Stimulated activated CD8-positive, alpha-beta memory T cell treated with anti-CD3 and anti-CD28 coated beads, Interleukin-7, amount 100 ng/mL, for 24 hours (primary cell): ENCODE measurements at regions not wholly inside any gene's neighbourhood (a gene's known extent, or its start where the extent isn't known, plus 50 kb on each side); places are given as distances from the start of the nearest gene placed in this dataset.
"Not testable (repeated sequence)": the region's sequence is repeated elsewhere in the genome, so short reads cannot be mapped to it uniquely, and the experiment has no call there.

Experiments
- DNase-seq: peaks from one replicate; pipeline ENCODE4 v3.0.0-alpha.2; 2020; ENCODE audit warnings: low read depth

DNA sequence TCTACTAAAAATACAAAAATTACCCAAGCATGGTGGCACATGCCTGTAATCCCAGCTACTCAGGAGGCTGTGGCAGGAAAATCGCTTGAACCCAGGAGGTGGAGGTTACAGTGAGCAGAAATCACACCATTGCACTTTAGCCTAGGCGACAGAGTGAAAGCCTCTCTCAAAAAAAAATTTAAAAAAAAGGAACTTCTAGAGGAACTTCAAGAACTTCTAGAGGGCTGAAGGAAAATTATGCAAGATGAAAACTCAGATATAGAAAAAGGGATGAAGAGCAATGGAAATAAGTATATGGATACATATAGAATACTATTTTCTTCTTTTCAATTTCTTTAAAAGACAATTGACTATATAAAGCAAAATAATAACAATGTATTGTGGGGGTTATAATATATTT lies 51.2 kb upstream of the PRR5 start:
- no peak for DNase-seq

DNA sequence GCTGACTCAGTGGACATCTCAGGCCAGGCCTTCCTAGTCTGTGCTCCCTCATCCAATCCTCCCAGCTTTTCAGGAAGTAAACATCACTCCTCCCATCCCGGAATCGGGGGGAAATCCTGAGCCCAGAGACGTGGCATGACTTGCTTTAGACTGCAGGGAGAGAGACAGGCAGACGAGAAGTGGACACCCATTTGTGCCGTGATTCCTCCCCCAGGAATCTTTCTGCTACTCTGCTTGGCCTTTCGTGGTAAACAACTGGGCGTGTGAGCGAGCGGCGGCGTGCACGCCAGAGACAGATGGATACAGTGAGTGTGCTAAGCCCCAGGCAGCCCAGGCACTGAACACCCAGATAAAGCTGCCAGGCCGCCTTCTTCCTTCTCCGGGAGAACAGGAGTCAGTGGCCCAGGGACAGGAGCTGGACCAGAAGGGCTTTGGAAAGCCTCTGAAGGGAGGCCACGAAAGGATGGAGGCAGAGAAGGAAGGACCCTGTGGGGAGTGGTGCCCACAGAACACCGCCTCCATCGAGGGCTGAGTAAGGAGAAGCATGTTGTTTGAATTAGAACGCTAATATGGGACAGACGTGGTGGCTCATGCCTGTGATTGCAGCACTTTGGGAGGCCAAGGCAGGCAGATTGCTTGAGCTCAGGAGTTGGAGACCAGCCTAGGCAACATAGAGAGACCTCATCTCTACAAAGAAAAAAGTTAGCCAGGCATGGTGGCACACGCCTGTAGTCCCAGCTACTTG lies 53.0 kb upstream of the PRR5 start:
- no peak for DNase-seq

DNA sequence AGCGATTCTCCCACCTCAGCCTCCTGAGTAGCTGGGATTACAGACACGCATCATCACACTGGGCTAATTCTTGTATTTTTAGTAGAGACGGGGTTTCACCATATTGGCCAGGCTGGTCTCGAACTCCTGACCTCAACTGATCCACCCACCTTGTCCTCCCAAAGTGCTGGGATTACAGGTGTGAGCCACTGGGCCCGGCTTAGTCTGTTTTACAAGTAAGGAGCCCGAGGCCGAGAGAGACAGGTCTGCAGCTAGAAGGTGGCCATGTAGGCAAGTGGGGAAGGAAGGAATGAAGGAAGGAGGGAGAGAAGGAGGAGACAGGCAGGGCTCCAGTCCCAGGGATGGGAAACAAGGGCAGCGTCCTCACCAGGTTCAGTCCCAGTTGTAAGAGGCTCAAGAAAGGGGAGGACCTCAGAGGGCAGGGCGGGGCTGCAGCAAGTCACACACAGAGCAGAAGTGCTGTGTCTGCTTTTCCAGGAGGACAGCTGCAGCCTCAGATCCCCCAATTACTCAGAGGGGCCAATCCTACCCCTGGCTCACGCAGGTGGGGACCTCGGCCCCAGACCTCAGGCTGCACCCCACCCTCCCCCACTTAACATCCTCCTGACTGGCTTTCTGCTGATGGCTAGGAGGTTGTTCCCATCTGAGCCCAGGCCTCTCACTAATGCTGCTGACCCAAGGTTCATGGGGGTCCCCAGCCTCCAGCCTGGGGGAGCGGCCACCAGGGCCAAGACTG lies 53.8 kb upstream of the PRR5 start:
- DNase-seq = no peak

DNA sequence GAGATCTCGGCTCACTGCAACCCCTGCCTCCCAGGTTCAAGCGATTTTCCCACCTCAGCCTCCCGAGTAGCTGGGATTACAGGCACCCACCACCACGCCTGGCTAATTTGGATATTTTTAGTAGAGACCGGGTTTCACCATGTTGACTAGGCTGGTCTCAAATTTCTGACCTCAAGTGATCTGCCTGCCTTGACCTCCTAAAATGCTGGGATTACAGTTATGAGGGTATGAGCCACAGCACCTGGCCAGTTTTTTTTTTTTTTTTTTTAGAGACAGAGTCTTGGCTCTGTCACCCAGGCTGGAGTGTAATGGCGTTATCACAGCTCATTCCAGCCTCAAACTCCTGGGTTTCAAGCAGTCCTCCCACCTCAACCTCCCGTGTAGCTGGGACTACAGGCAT lies 54.9 kb upstream of the PRR5 start:
- no peak for DNase-seq

DNA sequence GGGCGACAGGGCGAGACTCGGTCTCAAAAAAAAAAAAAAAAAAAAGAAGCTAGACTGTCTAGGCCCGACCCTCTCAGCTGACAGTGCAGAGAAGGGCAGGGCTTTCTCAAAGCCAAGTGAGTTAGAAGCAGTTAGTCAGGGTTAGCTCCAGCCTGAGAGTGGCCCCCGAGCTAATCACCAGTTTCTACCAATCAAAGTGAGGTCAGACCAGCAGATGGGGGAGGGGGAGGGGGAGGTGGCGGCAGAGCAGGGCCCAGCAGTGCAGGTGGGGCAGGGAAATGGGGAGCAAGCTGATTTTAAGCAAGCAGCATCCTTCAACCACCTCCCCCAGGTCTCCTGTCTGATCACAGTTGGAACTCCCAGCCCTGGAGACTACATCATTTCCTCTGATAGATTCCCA lies 55.3 kb upstream of the PRR5 start:
- no peak for DNase-seq

DNA sequence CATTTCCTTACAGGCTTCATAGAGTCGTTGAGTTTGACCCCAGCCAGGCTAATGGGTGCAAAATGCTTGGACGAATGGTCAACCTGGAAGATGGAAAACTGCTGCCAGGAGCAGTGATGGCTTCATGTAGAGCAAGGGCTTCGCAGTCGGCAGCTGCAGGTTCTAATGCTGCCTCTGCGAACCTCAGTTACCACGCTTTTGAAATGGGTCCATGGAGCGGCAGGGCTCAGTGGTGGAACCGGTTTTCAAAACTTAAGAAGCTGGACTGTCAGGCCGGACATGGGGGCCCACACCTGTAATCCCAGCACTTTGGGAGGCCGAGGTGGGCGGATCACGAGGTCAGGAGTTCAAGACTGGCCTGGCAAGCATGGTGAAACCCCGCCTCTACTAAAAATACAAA lies 55.9 kb upstream of the PRR5 start:
- no peak for DNase-seq

DNA sequence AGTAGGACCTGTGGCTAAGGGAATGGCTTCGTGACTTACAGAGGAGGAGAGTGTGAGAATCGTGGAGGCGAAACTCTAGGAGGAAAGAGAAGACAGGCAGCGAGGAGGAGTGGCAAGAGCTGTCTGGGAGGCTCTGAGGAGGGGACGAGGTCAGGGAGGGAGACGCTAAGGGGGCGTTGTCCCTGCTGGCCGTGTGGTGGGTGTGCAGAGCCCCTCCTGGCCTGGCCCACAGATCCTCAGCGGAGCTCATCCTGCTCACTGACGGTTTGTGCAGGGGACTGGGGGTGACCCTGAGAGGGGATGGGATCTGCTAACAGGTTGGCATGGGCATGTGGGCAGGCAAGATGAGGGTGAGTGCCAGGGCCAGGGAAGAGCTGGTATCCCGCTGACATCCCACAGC lies 56.5 kb upstream of the PRR5 start:
- no peak for DNase-seq

DNA sequence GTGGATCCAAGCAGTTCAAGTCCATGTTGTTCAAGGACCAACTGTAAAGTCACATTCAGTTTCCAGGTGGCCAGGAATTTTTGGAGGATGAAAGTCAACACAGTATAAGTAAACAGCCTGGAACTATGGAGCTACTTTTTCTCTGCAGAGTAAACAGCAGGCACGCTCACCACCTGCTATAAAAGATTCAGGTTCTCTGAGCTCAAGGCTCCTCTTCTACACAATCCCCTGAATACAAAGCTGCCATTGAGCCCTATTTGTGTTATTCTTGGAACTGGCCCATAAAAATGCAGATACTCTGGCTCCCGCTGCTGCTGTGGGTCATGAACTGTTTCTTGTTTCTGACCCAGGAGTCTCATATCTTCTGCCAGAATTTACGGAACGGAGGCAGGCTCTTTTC lies 56.9 kb upstream of the PRR5 start:
- no peak for DNase-seq

DNA sequence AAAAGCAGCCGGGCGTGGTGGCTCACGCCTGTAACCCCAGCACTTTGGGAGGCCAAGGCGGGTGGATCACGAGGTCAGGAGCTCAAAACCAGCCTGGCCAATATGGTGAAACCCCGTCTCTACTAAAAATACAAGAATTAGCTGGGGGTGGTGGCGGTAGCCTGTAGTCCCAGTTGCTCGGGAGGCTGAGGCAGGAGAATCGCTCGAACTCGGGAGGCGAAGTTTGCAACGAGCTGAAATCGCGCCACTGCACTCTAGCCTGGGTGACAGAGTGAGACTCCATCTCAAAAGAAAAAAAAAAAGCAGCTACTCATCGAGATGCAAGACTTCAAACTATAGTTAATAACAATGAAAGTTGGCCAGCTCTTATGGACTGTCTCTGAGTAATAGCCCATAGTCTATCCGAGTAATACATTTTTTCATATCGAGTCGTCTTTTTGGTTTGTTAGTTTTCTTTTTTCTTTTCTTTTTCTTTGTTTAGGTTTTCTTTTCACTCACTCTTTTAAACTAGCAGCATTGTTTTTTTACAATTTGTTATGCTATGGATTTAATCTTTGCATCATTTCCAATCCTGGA lies 58.4 kb upstream of the PRR5 start:
- DNase-seq = not testable (repeated sequence)

DNA sequence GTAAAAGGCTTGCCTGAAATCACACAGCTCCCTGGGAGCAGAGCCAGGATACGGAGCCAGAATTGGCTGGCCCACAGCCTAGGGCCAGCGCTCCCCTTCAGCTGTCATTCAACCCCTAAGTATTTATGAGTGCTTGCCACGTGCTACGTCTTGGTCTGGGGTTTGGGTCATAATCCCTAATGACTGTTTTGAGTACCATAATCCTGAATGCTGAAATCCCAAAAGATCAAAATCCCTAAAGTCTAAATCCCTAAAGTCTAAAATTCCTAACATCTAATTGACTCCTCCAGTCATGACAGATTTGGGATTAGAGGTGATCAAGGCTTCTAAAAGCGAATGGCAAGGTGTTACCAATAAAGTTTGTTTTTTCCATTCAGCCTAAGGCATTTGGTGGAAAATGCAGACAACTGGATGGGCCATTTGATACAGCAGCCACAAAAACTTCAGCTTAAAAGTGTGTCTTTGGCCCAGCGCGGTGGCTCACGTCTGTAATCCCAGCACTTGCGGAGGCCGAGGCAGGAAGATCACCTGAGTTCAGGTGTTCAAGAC lies 59.8 kb upstream of the PRR5 start:
- no peak for DNase-seq

DNA sequence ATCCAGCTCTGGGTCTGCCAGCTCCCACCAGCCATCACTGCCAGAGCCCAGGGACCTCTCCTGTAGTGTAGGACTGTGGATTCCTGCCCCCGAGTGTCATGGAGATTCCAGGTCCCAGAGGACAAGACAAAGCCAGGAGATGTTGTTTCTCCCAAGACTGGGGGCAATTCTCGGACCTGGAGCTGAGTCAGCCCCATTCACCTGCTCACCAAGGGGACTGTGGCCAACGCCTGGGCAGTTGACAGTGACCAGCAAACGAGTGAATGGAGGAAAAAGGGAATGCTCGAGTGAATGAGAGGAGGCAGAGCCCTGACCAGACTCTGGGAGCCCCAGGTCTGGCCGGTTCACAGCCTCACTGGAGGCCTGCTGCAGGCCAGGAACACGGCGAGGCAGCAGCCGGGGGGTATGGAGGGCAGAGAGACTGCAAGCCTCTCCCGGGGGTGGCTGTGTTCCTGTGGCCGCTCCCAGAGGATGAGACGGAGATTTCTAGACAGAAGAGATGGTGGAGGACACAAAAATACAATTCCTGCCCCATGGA lies 61.3 kb upstream of the PRR5 start:
- DNase-seq = no peak

DNA sequence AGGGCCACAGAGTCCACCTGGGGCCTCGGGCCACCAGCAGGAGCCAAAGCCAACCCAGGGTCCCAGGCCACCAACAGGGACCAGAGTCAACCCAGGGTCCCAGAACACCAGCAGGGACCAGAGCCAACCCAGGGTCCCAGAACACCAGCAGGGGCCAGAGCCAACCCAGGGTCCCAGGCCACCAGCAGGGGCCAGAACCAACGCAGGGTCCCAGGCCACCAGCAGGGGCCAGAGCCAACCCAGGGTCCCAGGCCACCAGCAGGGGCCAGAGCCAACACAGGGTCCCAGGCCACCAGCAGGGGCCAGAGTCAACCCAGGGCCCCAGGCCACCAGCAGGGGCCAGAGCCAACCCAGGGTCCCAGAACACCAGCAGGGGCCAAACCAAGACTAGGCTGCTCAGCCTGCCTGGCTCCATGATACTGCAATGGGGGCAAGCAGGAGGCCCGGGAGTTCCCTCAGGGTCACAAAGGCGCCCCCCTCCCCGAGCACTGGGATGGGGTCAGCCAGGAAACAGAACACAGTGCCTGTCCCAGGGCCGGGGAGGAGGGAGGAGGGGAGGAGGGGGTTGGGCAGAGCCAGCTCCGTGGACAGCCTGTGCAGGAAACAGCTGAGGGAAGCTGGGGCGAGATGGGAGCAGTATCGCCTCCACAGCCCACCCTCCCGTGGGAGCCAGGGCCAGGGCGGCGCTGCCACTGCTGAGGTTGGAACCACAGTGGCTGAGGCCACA lies 62.0 kb upstream of the PRR5 start:
- DNase-seq = no peak

DNA sequence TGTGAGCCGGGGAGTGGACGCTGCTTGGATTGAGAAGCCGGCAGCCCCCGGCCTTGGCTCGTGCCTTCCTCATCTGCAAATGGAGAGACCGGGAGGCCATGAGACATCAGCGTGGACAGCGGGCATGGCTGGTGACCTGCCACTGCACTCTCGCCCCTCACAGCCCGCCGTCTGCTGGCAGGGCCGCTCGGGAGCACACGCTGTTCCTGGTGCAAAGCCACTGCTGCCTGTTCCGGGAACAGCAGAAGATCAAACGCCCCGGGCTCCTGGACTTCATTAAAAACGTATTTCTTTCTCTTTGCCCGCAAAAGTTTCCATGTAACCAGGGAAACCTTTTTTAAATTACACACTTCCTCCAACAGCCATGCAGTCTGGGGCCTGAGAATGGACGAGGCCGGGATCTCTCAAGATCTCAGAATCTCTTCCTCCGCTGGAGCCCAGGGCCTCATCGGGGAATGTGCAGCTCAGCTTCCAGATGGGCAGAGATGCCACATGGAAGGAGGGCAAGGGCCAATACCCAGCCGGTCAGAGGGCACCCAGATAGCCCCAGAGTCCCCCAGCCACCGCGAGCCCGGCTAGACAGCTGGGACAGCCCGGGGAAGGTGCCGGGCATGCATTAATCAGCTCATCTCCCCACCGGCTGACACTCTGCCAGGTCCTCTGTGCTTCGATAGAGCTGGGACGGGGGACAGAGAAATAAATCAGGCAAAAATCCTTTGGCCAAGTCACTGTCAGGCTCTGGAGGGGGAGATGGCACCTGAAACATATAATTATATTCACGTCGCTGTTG lies 62.8 kb upstream of the PRR5 start:
- no peak for DNase-seq

DNA sequence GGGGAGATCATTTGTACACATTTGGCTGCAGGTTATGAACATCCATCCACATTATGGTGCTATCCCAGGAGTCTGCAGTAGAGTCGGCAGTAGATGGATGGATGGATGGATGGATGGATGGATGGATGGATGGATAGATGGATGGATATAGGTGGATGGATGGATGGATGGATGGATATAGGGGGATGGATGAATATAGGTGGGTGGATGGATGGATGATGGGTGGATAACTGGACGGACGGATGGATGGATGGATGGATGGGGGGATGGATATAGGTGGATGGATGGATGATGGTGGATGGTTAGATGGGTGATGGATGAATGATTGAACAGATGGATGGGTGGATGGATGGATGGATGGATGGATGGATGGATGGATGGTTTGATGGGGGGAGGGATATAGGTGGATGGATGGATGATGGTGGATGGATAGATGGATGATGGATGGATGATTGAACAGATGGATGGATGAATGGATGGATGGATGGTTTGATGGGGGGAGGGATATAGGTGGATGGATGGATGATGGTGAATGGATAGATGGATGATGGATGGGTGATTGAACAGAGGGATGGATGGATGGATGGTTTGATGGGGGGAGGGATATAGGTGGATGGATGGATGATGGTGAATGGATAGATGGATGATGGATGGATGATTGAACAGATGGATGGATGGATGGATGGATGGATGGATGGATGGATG lies 65.3 kb upstream of the PRR5 start:
- not testable (repeated sequence) for DNase-seq

DNA sequence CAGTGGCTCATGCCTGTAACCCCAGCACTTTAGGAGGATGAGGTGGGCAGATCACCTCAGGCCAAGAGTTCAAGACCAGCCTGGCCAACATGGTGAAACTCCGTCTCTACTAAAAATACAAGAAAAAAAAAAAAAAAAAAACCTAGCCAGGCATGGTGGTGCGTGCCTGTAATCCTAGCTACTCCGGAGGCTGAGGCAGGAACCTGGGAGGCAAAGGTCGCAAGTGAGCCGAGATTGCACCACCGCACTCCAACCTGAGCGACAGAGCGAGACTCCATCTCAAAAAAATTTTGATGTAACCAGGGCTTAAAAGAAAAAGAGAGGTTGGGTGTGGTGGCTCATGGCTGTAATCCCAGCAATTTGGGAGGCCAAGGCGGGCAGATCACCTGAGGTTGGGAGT lies 66.4 kb upstream of the PRR5 start:
- DNase-seq = not testable (repeated sequence)

DNA sequence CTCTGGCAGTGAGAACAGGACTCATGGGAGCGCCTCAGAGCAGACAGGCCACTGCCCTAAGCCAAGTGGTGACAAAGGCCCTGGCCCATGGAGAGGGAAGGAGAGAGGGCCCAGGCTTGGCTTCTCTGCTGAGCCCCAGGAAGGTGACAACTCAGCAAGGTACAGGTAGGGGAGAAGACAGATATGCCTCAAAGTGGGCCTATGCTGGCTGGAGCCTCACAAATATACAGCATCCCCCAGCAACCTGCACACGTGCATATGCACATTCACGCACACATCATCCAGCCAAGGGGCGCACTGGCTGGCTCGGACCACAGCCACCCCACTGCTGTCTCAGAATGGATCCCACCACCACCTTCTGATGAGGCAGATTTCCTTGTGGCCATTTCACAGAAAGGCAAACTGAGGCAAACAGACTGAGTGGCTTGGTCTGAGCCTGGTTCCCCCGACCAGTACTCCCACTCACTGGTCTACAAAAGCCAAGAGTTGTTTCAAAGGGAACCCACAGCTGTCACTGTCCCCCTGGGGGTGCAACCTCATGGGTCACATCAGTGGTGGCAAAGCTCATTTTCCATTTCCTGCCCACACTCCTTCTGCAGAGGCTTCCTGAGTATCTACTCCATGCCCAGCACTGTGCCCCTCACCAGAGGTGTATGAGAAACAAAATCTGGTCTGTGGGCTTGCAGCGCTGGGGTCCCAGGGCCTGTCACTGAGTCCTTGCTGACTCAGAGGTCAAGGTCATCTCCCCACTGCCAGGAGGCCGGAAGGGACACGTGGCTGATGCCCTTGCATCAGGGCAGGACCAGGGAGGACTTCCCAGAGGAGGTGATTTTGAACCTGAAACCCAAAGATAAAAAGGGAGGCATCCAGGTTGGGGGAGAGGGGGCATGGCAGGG lies 67.3 kb upstream of the PRR5 start:
- DNase-seq = no peak

DNA sequence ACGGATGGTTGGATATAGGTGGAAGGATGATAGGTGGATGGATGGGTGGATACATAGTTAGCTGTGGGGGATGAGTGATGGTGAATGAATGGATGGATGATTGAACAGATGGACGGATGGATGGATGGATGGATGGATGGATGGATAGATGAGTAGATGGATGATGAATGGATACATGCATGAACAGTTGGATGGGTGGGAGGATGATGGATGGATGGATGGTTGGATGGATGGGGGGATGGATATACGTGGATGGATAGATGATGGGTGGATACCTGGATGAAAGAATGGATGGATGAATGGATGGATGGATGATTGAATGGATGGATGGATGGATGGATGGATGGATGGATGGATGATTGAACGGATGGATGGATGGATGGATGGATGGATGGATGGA lies 68.4 kb upstream of the PRR5 start:
- no peak for DNase-seq

DNA sequence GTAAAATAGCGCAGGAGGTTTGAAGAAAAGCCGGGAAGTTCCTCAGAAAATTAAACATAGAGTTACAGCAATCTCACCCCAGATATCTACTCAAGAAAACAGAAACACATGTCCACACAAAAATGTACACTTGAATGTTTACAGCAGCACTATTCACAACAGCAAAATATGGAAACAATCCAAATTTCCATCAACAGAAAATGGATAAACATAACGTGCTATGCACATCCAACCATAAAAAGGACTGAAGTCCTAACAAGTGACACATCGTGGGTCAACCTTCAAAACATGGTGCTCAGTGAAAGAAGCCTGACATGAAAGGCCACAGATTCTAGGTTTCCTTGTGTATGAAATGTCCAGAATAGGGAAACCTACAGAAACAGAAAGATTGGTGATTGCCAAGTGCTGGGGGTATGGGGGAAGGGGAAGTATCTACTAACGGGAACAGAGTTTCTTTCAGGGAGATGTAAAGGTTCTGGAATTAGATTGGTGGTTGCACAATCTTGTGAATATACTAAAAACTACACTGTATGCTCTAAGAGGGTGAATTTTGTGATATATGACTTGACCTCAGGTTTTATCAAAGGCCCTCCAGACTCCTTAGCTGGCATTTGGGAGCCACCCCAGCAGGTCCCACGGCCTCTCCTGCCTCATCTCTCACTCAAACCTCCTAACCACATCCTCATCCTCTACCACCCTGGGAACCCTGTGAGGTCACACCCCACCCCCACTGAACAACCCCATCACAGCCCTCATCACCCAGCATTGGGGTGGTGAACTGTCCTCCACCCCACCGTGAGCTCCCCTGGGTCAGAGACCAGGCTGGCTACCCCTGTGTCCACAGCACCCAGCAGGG lies 69.2 kb upstream of the PRR5 start:
- DNase-seq = no peak

DNA sequence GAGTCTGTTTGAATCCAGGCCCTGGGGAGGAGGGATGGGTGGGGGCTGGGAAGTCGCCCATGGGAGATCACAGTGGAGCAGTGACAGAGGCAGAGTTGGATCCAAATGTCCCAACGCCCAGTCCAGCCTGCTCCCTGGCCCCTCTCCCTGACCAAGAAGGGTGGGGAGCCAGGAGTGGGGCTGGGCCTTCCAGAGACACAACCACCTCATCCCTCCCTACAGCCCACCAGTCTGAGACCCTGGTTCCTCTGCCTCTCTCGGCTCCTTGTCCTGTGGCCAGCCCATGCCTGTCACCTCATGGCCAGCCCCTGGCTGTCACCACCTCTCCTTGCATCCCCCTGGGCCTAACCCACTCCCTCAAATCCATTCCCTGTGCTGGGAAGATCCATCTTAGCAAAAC lies 71.2 kb upstream of the PRR5 start:
- DNase-seq = no peak
